Stimulated activated CD8-positive, alpha-beta memory T cell treated with anti-CD3 and anti-CD28 coated beads, Interleukin-12 subunit alpha, Interleukin-12 subunit beta, amount 100 ng/mL, for 1 hour (primary cell): ENCODE measurements at regions not wholly inside any gene's neighbourhood (a gene's known extent, or its start where the extent isn't known, plus 50 kb on each side); places are given as distances from the start of the nearest gene placed in this dataset.

Experiments
- DNase-seq: peaks from one replicate; pipeline ENCODE4 v3.0.0-alpha.2; 2020; ENCODE audit warnings: low read depth

GRCh38 chr3:182067423-182067822 lies 355.7 kb downstream of the SOX2 start:
- no peak for DNase-seq

- DNase-seq = no peak
Observed at GRCh38 chr3:182078316-182078715, 366.6 kb downstream of the SOX2 start.

- no peak for DNase-seq
Observed at GRCh38 chr3:182078929-182079328, 367.2 kb downstream of the SOX2 start.

- DNase-seq = no peak
Observed at GRCh38 chr3:182081096-182081495, 369.4 kb downstream of the SOX2 start.

- DNase-seq = no peak
Observed at GRCh38 chr3:182083112-182083511, 371.4 kb downstream of the SOX2 start.

- no peak for DNase-seq
Observed at GRCh38 chr3:182092662-182093262, 381.0 kb downstream of the SOX2 start.

GRCh38 chr3:182094321-182094720 lies 382.6 kb downstream of the SOX2 start:
- no peak for DNase-seq

GRCh38 chr3:182104881-182105280 lies 393.2 kb downstream of the SOX2 start:
- no peak for DNase-seq

GRCh38 chr3:182105875-182106274 lies 394.1 kb downstream of the SOX2 start:
- no peak for DNase-seq

- DNase-seq = no peak
Observed at GRCh38 chr3:182108371-182108770, 396.6 kb downstream of the SOX2 start.

- no peak for DNase-seq
Observed at GRCh38 chr3:182111967-182112366, 400.2 kb downstream of the SOX2 start.

GRCh38 chr3:182115328-182116015 lies 403.7 kb downstream of the SOX2 start:
- DNase-seq = no peak

- no peak for DNase-seq
Observed at GRCh38 chr3:182116386-182116785, 404.7 kb downstream of the SOX2 start.

GRCh38 chr3:182117131-182117530 lies 405.4 kb downstream of the SOX2 start:
- no peak for DNase-seq

- no peak for DNase-seq
Observed at GRCh38 chr3:182117583-182117982, 405.9 kb downstream of the SOX2 start.

- no peak for DNase-seq
Observed at GRCh38 chr3:182118066-182118465, 406.3 kb downstream of the SOX2 start.

- DNase-seq = no peak
Observed at GRCh38 chr3:182121401-182121800, 409.7 kb downstream of the SOX2 start.

- DNase-seq = no peak
Observed at GRCh38 chr3:182122779-182123178, 411.1 kb downstream of the SOX2 start.

- DNase-seq = no peak
Observed at GRCh38 chr3:182124187-182124586, 412.5 kb downstream of the SOX2 start.

- DNase-seq = no peak
Observed at GRCh38 chr3:182124716-182125115, 413.0 kb downstream of the SOX2 start.

GRCh38 chr3:182129740-182130139 lies 418.0 kb downstream of the SOX2 start:
- DNase-seq = no peak

- no peak for DNase-seq
Observed at GRCh38 chr3:182133752-182134151, 422.0 kb downstream of the SOX2 start.

GRCh38 chr3:182135056-182135455 lies 423.3 kb downstream of the SOX2 start:
- no peak for DNase-seq
